ENCODE measurements at regions not wholly inside any gene's neighbourhood (a gene's known extent, or its start where the extent isn't known, plus 50 kb on each side); places are given as distances from the start of the nearest gene placed in this dataset.
A peak's percentile ranks its signal among the peaks of the same experiment; 100 is the strongest.

DNA sequence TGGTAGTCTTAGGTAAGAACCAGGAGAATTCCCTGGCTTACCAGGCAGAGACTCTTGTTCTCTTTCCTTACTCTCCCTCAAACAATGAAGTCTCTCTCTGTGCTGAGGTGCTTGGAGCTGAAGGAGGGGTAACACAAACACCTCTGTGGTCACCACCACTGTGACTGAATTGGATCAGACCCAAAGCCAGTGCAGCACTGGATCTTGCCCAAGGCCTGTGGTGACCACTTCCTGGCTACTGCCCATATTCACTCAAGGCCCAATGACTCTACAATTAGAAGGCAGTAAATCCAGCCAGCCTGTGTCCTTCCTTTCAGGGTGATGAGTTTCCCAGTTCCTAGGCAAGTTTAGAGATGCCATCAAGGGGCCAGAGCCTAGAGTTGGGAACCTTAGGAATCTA is 706.8 kb downstream of the SLC4A3 start:
- TF ChIP-seq, protein P1, sequence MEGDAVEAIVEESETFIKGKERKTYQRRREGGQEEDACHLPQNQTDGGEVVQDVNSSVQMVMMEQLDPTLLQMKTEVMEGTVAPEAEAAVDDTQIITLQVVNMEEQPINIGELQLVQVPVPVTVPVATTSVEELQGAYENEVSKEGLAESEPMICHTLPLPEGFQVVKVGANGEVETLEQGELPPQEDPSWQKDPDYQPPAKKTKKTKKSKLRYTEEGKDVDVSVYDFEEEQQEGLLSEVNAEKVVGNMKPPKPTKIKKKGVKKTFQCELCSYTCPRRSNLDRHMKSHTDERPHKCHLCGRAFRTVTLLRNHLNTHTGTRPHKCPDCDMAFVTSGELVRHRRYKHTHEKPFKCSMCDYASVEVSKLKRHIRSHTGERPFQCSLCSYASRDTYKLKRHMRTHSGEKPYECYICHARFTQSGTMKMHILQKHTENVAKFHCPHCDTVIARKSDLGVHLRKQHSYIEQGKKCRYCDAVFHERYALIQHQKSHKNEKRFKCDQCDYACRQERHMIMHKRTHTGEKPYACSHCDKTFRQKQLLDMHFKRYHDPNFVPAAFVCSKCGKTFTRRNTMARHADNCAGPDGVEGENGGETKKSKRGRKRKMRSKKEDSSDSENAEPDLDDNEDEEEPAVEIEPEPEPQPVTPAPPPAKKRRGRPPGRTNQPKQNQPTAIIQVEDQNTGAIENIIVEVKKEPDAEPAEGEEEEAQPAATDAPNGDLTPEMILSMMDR (conservative IDR thresholded peaks at IDR 0.05): no peak
- H3K4me3 Mint-ChIP-seq: no peak overlapping the region
- no peak overlapping the region for H2AFZ ChIP-seq (ENCODE audit: low read length)
- H2BK15ac ChIP-seq (ENCODE audit: low read depth, low read length): no peak overlapping the region
- no peaks in the 10 kb centered on the region for H3K9me3 ChIP-seq (ENCODE audit: control insufficient read depth, low read depth, low read length)
- no peaks in the 10 kb centered on the region for H3K79me1 ChIP-seq (ENCODE audit: insufficient read depth, low read depth, low read length, poor library complexity, severe bottlenecking)
- no peak overlapping the region for H2BK12ac ChIP-seq (ENCODE audit: insufficient read length, low read depth, low read length)
- no peak overlapping the region for H3K56ac ChIP-seq (ENCODE audit: insufficient read length, low read depth, low read length)
- no peak overlapping the region for H3T11ph ChIP-seq (ENCODE audit: low read length)
- H3K14ac ChIP-seq (ENCODE audit: insufficient read depth, low read length): no peak overlapping the region
- H4K8ac ChIP-seq (replicated peaks; ENCODE audit: insufficient read length, low read depth, low read length): no peak overlapping the region
- no peak overlapping the region for H2BK120ac ChIP-seq (ENCODE audit: low read depth, low read length, poor library complexity, severe bottlenecking)
- DNase-seq: no peak
- H2BK5ac ChIP-seq (ENCODE audit: insufficient read length, low read length): no peak overlapping the region
- peaks cover 0 to 13% of the 10 kb centered on the region in 2 experiments; a peak in 4 of 5 replicates for H3K9me3 Mint-ChIP-seq
- no peak overlapping the region for H4K91ac ChIP-seq (ENCODE audit: insufficient read length, low read depth, low read length)
- no peak overlapping the region for H4K5ac ChIP-seq (ENCODE audit: insufficient read length, low read depth, low read length)
- no peaks in the 10 kb centered on the region; the same call in 1 of the 2 replicates for H3K27me3 Mint-ChIP-seq (ENCODE audit: low read depth)
- no peak overlapping the region for H2AK5ac ChIP-seq (ENCODE audit: insufficient read length, low read length)
- H3K27ac ChIP-seq (ENCODE audit: insufficient read length, low read depth, low read length): no peak overlapping the region
- peaks cover 0 to 2% of the 10 kb centered on the region in 2 experiments; a peak in 1 of 4 replicates for H3K4me1 Mint-ChIP-seq
- peak overlapping the region in 2 of 3 experiments; percentile 49 to 56; a peak in 2 of 7 replicates for H3K27ac Mint-ChIP-seq
- no peaks in the 10 kb centered on the region for H4K20me1 ChIP-seq (ENCODE audit: control insufficient read depth, insufficient read depth, insufficient read length)
- no peak overlapping the region for H3K23ac ChIP-seq (ENCODE audit: insufficient read length, low read depth, low read length)
- H3K9ac ChIP-seq (ENCODE audit: extremely low read depth, insufficient read length, low read length): no peak overlapping the region
- H3K4me2 ChIP-seq (ENCODE audit: insufficient read depth, insufficient read length, low read length): no peak overlapping the region
- H3K18ac ChIP-seq (ENCODE audit: insufficient read length, low read depth, low read length): no peak overlapping the region
- H2BK20ac ChIP-seq (ENCODE audit: low read depth, low read length, poor library complexity, severe bottlenecking): no peak overlapping the region
- no peak overlapping the region for H3K4ac ChIP-seq (ENCODE audit: low read depth, low read length)
- H3K23me2 ChIP-seq (ENCODE audit: insufficient read length, low read depth, low read length, poor library complexity, severe bottlenecking): no peaks in the 10 kb centered on the region
- peaks cover 2 to 15% (median 4%) of the 10 kb centered on the region in 3 experiments; a peak in 3 of 7 replicates for H3K36me3 Mint-ChIP-seq (ENCODE audit: insufficient read depth in 1 of 3, low read depth in 3 of 3)
- no peaks in the 10 kb centered on the region for H3K79me2 ChIP-seq (ENCODE audit: insufficient read depth, low read length)
- H3K27me3 ChIP-seq (ENCODE audit: insufficient read depth, low read length): no peaks in the 10 kb centered on the region
- no peaks in the 10 kb centered on the region for H3K4me1 ChIP-seq (ENCODE audit: insufficient read depth, low read length)
